ENCODE measurements at regions not wholly inside any gene's neighbourhood (a gene's known extent, or its start where the extent isn't known, plus 50 kb on each side); places are given as distances from the start of the nearest gene placed in this dataset.

DNA sequence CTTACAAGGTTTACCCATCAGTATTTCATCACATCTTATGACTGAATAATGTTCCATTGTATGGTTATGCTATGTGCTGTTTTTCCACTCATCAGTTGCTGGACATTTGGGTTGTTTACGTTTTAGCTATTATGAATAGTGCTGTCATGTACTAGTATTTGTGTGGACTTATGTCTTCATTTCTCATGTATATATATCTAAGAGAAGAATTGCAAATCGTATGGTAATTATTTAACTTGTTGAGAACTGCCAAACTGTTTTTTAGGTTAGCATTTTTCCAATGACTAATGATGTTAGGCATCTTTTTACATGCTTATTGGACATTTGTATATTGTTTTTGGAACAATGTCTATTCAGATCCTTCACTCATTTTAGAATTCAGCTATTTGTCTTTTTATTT, 368.3 kb downstream of the LMO7 start:
- H3K27ac ChIP-seq (replicated peaks), result no peak overlapping the region
- H3K4me3 ChIP-seq (replicated peaks; ENCODE audit: insufficient read depth, low read length), result no peak overlapping the region
- H3K27me3 ChIP-seq (ENCODE audit: insufficient read depth, poor library complexity, severe bottlenecking), result no peaks in the 10 kb centered on the region
- DNase-seq (ENCODE audit: low read depth in 1 of 2, low spot score in 1 of 2), result no peak
- TF ChIP-seq CTCF (IDR thresholded peaks at IDR 0.05; ENCODE audit: insufficient read depth, low read length), result no peak
- no peak for TF ChIP-seq GABPA (IDR thresholded peaks at IDR 0.05; ENCODE audit: low read depth)
- TF ChIP-seq, protein P1, sequence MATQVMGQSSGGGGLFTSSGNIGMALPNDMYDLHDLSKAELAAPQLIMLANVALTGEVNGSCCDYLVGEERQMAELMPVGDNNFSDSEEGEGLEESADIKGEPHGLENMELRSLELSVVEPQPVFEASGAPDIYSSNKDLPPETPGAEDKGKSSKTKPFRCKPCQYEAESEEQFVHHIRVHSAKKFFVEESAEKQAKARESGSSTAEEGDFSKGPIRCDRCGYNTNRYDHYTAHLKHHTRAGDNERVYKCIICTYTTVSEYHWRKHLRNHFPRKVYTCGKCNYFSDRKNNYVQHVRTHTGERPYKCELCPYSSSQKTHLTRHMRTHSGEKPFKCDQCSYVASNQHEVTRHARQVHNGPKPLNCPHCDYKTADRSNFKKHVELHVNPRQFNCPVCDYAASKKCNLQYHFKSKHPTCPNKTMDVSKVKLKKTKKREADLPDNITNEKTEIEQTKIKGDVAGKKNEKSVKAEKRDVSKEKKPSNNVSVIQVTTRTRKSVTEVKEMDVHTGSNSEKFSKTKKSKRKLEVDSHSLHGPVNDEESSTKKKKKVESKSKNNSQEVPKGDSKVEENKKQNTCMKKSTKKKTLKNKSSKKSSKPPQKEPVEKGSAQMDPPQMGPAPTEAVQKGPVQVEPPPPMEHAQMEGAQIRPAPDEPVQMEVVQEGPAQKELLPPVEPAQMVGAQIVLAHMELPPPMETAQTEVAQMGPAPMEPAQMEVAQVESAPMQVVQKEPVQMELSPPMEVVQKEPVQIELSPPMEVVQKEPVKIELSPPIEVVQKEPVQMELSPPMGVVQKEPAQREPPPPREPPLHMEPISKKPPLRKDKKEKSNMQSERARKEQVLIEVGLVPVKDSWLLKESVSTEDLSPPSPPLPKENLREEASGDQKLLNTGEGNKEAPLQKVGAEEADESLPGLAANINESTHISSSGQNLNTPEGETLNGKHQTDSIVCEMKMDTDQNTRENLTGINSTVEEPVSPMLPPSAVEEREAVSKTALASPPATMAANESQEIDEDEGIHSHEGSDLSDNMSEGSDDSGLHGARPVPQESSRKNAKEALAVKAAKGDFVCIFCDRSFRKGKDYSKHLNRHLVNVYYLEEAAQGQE (IDR thresholded peaks at IDR 0.05; ENCODE audit: insufficient replicate concordance, low read depth), result no peak
- no peak for TF ChIP-seq POLR2AphosphoS5 (IDR thresholded peaks at IDR 0.05; ENCODE audit: low read depth)
- no peak for TF ChIP-seq SPI1 (IDR thresholded peaks at IDR 0.05; ENCODE audit: borderline replicate concordance, low read depth)

DNA sequence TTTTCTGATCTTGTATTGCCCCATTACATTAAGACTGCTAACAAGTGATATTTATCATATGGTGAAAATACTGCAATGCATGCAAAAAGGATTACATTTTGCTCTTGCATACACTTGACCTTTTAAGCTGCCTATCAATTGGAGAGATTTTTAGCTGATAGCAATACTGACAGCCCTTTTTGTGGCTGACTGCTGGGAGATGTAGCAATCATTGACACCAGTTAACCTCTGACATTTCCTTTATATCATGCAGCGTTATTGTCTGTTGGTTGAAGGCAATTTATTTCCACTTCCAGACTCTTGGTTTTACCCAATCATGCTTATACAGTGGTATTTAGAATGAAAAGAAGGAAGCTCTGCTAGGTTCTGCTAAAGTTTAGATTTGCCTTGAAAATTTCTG, 364.0 kb downstream of the LMO7 start:
- Histone ChIP-seq H3K4me3 (replicated peaks; ENCODE audit: insufficient read depth, low read length) (no peak overlapping the region), H3K27me3 (ENCODE audit: insufficient read depth, poor library complexity, severe bottlenecking) (no peaks in the 10 kb centered on the region), H3K27ac (replicated peaks) (no peak overlapping the region)
- TF ChIP-seq GABPA (IDR thresholded peaks at IDR 0.05; ENCODE audit: low read depth) (no peak), CTCF (IDR thresholded peaks at IDR 0.05; ENCODE audit: insufficient read depth, low read length) (no peak), POLR2AphosphoS5 (IDR thresholded peaks at IDR 0.05; ENCODE audit: low read depth) (no peak)
- no peak for DNase-seq (ENCODE audit: low read depth in 1 of 2, low spot score in 1 of 2)

GRCh38 chr13:75996582-75996981, 360.5 kb downstream of the LMO7 start:
- TF ChIP-seq GABPA (IDR thresholded peaks at IDR 0.05; ENCODE audit: low read depth) (no peak), CTCF (IDR thresholded peaks at IDR 0.05; ENCODE audit: insufficient read depth, low read length) (no peak), SPI1 (IDR thresholded peaks at IDR 0.05; ENCODE audit: borderline replicate concordance, low read depth) (no peak), POLR2AphosphoS5 (IDR thresholded peaks at IDR 0.05; ENCODE audit: low read depth) (no peak)
- TF ChIP-seq, protein P1 (IDR thresholded peaks at IDR 0.05; ENCODE audit: insufficient replicate concordance, low read depth), result no peak
- Histone ChIP-seq H3K27ac (replicated peaks) (no peak overlapping the region), H3K27me3 (ENCODE audit: insufficient read depth, poor library complexity, severe bottlenecking) (no peaks in the 10 kb centered on the region), H3K4me3 (replicated peaks; ENCODE audit: insufficient read depth, low read length) (no peak overlapping the region)
- DNase-seq (ENCODE audit: low read depth in 1 of 2, low spot score in 1 of 2), result no peak

GRCh38 chr13:75995966-75996365, 359.8 kb downstream of the LMO7 start:
- Histone ChIP-seq H3K27ac (replicated peaks) (no peak overlapping the region), H3K27me3 (ENCODE audit: insufficient read depth, poor library complexity, severe bottlenecking) (no peaks in the 10 kb centered on the region), H3K4me3 (replicated peaks; ENCODE audit: insufficient read depth, low read length) (no peak overlapping the region)
- DNase-seq (ENCODE audit: low read depth in 1 of 2, low spot score in 1 of 2), result no peak
- TF ChIP-seq POLR2AphosphoS5 (IDR thresholded peaks at IDR 0.05; ENCODE audit: low read depth) (no peak), CTCF (IDR thresholded peaks at IDR 0.05; ENCODE audit: insufficient read depth, low read length) (no peak), GABPA (IDR thresholded peaks at IDR 0.05; ENCODE audit: low read depth) (no peak), SPI1 (IDR thresholded peaks at IDR 0.05; ENCODE audit: borderline replicate concordance, low read depth) (no peak)
- TF ChIP-seq, protein P1 (IDR thresholded peaks at IDR 0.05; ENCODE audit: insufficient replicate concordance, low read depth), result no peak
